H1 (cell line): ENCODE measurements at regions not wholly inside any gene's neighbourhood (a gene's known extent, or its start where the extent isn't known, plus 50 kb on each side); places are given as distances from the start of the nearest gene placed in this dataset.

Experiments
- CTCF ChIA-PET: fragments of 300-600 bp; sonication (Branson Sonifier 250); formaldehyde crosslinking; loops from one replicate; lab custom pipeline; 2021; ENCODE audit not compliant: partially characterized antibody; lab: Charles Lee
- POLR2A ChIA-PET: fragments of 300-600 bp; sonication (Branson Sonifier 250); formaldehyde crosslinking; loops from one replicate; lab custom pipeline; 2021; ENCODE audit warnings: inconsistent platforms; ENCODE audit not compliant: partially characterized antibody; lab: Charles Lee
- DNase-seq, 2 experiments: peaks; one replicate each; pipeline versions ENCODE4 v3.0.0 to v3.0.0-alpha.2; 2010 to 2022; ENCODE audit warnings: low spot score in 2 of 2, low read depth in 1 of 2, mixed read lengths in 1 of 2
- FAIRE-seq: peaks from 2 replicates; lab custom pipeline; 2011; peaks lifted over from hg19 to GRCh38; lab: Jason Lieb, UNC
- H2AFZ ChIP-seq: 2 replicates; pipeline ENCODE4 v1.8.1; 2012; ENCODE audit warnings: low read length, inconsistent platforms
- H2AK5ac ChIP-seq: 2 replicates; pipeline ENCODE4 v1.6.1; 2013; ENCODE audit warnings: low read depth, low read length
- H2BK120ac ChIP-seq: replicated peaks from 2 replicates; pipeline ENCODE3; 2013; ENCODE audit warnings: low read depth, low read length, inconsistent platforms
- H2BK12ac ChIP-seq: 2 replicates; pipeline ENCODE4 v1.6.1; 2013; ENCODE audit warnings: low read depth, low read length
- H2BK15ac ChIP-seq: 2 replicates; pipeline ENCODE4 v1.6.1; 2013; ENCODE audit warnings: low read length
- H2BK20ac ChIP-seq: 2 replicates; pipeline ENCODE4 v1.6.1; 2013; ENCODE audit warnings: low read length
- H2BK5ac ChIP-seq: 2 replicates; pipeline ENCODE4 v1.6.1; 2013; ENCODE audit warnings: low read depth, low read length
- H3K14ac ChIP-seq: 2 replicates; pipeline ENCODE4 v1.6.1; 2013; ENCODE audit warnings: inconsistent platforms; ENCODE audit not compliant: insufficient read length
- H3K18ac ChIP-seq: 2 replicates; pipeline ENCODE4 v1.6.1; 2013; ENCODE audit warnings: low read length; ENCODE audit errors: extremely low read depth
- H3K23ac ChIP-seq: 2 replicates; pipeline ENCODE4 v1.6.1; 2013; ENCODE audit warnings: inconsistent platforms; ENCODE audit not compliant: insufficient read length
- H3K23me2 ChIP-seq: 2 replicates; pipeline ENCODE4 v1.6.1; 2013; ENCODE audit warnings: low read depth, low read length
- H3K27ac ChIP-seq: 2 replicates; pipeline ENCODE4 v1.6.1; 2011; ENCODE audit warnings: low read depth, low read length, inconsistent platforms
- H3K27me3 ChIP-seq, 4 experiments: replicated peaks in 1 of 4; 1 replicate in 1 of 4; 2 replicates in 3 of 4; pipeline versions ENCODE4 v1.6.1 to v1.8.1; 2011 to 2013; ENCODE audit warnings: low read length in 3 of 4, mild to moderate bottlenecking in 3 of 4, inconsistent platforms in 2 of 4, mixed read lengths in 2 of 4, moderate library complexity in 1 of 4; ENCODE audit not compliant: control insufficient read depth in 3 of 4, insufficient read depth in 3 of 4; ENCODE audit errors: extremely low read depth in 1 of 4
- H3K36me3 ChIP-seq, 4 experiments: 2 replicates each; pipeline versions ENCODE4 v1.6.1 to v1.8.1; 2011 to 2013; ENCODE audit warnings: mild to moderate bottlenecking in 4 of 4, low read length in 3 of 4, moderate library complexity in 2 of 4, control low read depth in 1 of 4, inconsistent platforms in 1 of 4; ENCODE audit not compliant: insufficient read depth in 4 of 4, control insufficient read depth in 2 of 4
- H3K4ac ChIP-seq: replicated peaks from 2 replicates; pipeline ENCODE3; 2013; ENCODE audit warnings: low read length, low read depth, mixed read lengths, inconsistent platforms; ENCODE audit not compliant: insufficient read length
- H3K4me1 ChIP-seq, 4 experiments: replicated peaks in 1 of 4; 1 replicate in 1 of 4; 2 replicates in 3 of 4; pipeline versions ENCODE4 v1.6.1 to v1.8.1; 2011 to 2013; ENCODE audit warnings: low read length in 3 of 4, inconsistent platforms in 2 of 4, mixed read lengths in 1 of 4; ENCODE audit not compliant: insufficient read depth in 4 of 4, control insufficient read depth in 3 of 4
- H3K4me2 ChIP-seq, 2 experiments: 2 replicates each; pipeline versions ENCODE4 v1.6.1 to v1.8.1; 2011 to 2013; ENCODE audit warnings: low read depth in 2 of 2, low read length in 2 of 2, control low read depth in 1 of 2, inconsistent platforms in 1 of 2, mild to moderate bottlenecking in 1 of 2; ENCODE audit not compliant: insufficient read depth in 1 of 2
- H3K4me3 ChIP-seq, 4 experiments: fragments of 200-600, 300-600 bp in 1 of 4; sonication (generic), shearing (Covaris generic), sonication (Bioruptor Twin) in 1 of 4; 2 replicates each; pipeline versions ENCODE4 v1.5.1 to v1.8.1; 2011 to 2016; ENCODE audit warnings: low read length in 4 of 4, low read depth in 3 of 4, control low read depth in 2 of 4, inconsistent platforms in 2 of 4, mild to moderate bottlenecking in 2 of 4, mixed read lengths in 1 of 4, moderate library complexity in 1 of 4; ENCODE audit not compliant: insufficient read depth in 2 of 4; ENCODE audit errors: extremely low read depth in 1 of 4
- H3K56ac ChIP-seq: replicated peaks from 2 replicates; pipeline ENCODE3; 2013; ENCODE audit warnings: low read depth, mild to moderate bottlenecking, mixed read lengths, low read length, inconsistent platforms; ENCODE audit not compliant: insufficient read length
- H3K79me1 ChIP-seq: 2 replicates; pipeline ENCODE4 v1.6.1; 2013; ENCODE audit warnings: low read depth, low read length, control low read depth
- H3K79me2 ChIP-seq, 2 experiments: 2 replicates each; pipeline versions ENCODE4 v1.6.1 to v1.8.1; 2012 to 2013; ENCODE audit warnings: low read length in 2 of 2, mild to moderate bottlenecking in 2 of 2, inconsistent platforms in 1 of 2; ENCODE audit not compliant: insufficient read depth in 2 of 2, control insufficient read depth in 1 of 2
- H3K9ac ChIP-seq, 4 experiments: replicated peaks in 1 of 4; 1 replicate in 1 of 4; 2 replicates in 3 of 4; pipeline versions ENCODE4 v1.6.1 to v1.8.1; 2011 to 2013; ENCODE audit warnings: low read depth in 3 of 4, low read length in 3 of 4, control low read depth in 2 of 4, mild to moderate bottlenecking in 2 of 4, moderate library complexity in 2 of 4, inconsistent platforms in 1 of 4; ENCODE audit errors: extremely low read depth in 1 of 4
- H3K9me3 ChIP-seq, 2 experiments: 2 replicates each; pipeline versions ENCODE4 v1.6.1 to v1.8.1; 2012 to 2013; ENCODE audit warnings: mild to moderate bottlenecking in 2 of 2, moderate library complexity in 2 of 2, control low read depth in 1 of 2, inconsistent platforms in 1 of 2, low read depth in 1 of 2, low read length in 1 of 2, mixed read lengths in 1 of 2; ENCODE audit not compliant: insufficient read depth in 2 of 2
- H4K20me1 ChIP-seq, 2 experiments: replicated peaks in 1 of 2; 2 replicates each; pipeline versions ENCODE3 to v1.8.1; 2011 to 2013; ENCODE audit warnings: inconsistent platforms in 2 of 2, low read length in 2 of 2, mild to moderate bottlenecking in 1 of 2; ENCODE audit not compliant: insufficient read depth in 2 of 2, control insufficient read depth in 1 of 2
- H4K5ac ChIP-seq: 2 replicates; pipeline ENCODE4 v1.6.1; 2013; ENCODE audit warnings: low read length, low read depth, mixed read lengths, inconsistent platforms; ENCODE audit not compliant: insufficient read length
- H4K8ac ChIP-seq: 2 replicates; pipeline ENCODE4 v1.8.0; 2013; ENCODE audit warnings: mild to moderate bottlenecking, moderate library complexity, low read length, inconsistent platforms; ENCODE audit not compliant: insufficient read depth; ENCODE audit errors: extremely low read depth
- H4K91ac ChIP-seq: replicated peaks from 2 replicates; pipeline ENCODE3; 2013; ENCODE audit warnings: low read length, mixed read lengths, inconsistent platforms; ENCODE audit not compliant: insufficient read length
- ASH2L ChIP-seq: fragments of 200-600, 300-600 bp; sonication (generic); IDR thresholded peaks from one replicate; pipeline ENCODE4 v1.7.1; 2017; ENCODE audit warnings: low read length
- CBX8 ChIP-seq: fragments of 300-800, 300-1000 bp; sonication (generic); IDR thresholded peaks from 2 replicates; pipeline ENCODE4 v1.7.1; 2016; ENCODE audit warnings: low read depth, low read length, borderline replicate concordance
- CHD1 ChIP-seq: IDR thresholded peaks from 2 replicates; pipeline ENCODE4 v1.6.1; 2012; ENCODE audit warnings: low read depth, low read length, improper control_type of control experiment
- CHD2 ChIP-seq: IDR thresholded peaks from 2 replicates; pipeline ENCODE4 v1.6.1; 2012; ENCODE audit warnings: low read length, improper control_type of control experiment
- FOSL1 ChIP-seq: IDR thresholded peaks from 2 replicates; pipeline ENCODE4 v1.6.1; 2011; ENCODE audit warnings: mild to moderate bottlenecking, low read depth, low read length, moderate library complexity; ENCODE audit not compliant: insufficient read depth
- GABPA ChIP-seq: IDR thresholded peaks from 2 replicates; pipeline ENCODE4 v1.6.1; 2011; ENCODE audit warnings: mild to moderate bottlenecking, low read length, moderate library complexity, borderline replicate concordance; ENCODE audit not compliant: insufficient read depth
- HDAC2 ChIP-seq, 2 experiments: fragments of 300-600 bp in 1 of 2; sonication (generic) in 1 of 2; IDR thresholded peaks; 2 replicates each; pipeline ENCODE4 v1.6.1; 2011 to 2012; ENCODE audit warnings: low read depth in 2 of 2, low read length in 2 of 2, mild to moderate bottlenecking in 2 of 2, moderate library complexity in 2 of 2, borderline replicate concordance in 1 of 2, inconsistent platforms in 1 of 2
- JUN ChIP-seq: IDR thresholded peaks from 2 replicates; pipeline ENCODE4 v1.6.1; 2011; ENCODE audit warnings: low read depth, mild to moderate bottlenecking, improper control_type of control experiment, low read length
- POLR2A ChIP-seq, 2 experiments: IDR thresholded peaks; 1 replicate in 1 of 2; 2 replicates in 1 of 2; pipeline ENCODE4 v1.6.1; 2011; ENCODE audit warnings: low read depth in 2 of 2, low read length in 2 of 2, mild to moderate bottlenecking in 2 of 2; ENCODE audit errors: control extremely low read depth in 1 of 2
- SIX5 ChIP-seq: IDR thresholded peaks from 2 replicates; pipeline ENCODE4 v1.6.1; 2011; ENCODE audit warnings: mild to moderate bottlenecking, low read depth, low read length
- TBP ChIP-seq: IDR thresholded peaks from 2 replicates; pipeline ENCODE4 v1.6.1; 2011; ENCODE audit warnings: low read depth, low read length, improper control_type of control experiment
- TCF12 ChIP-seq: IDR thresholded peaks from 2 replicates; pipeline ENCODE4 v1.6.1; 2011; ENCODE audit warnings: low read depth, mild to moderate bottlenecking, low read length
- YY1 ChIP-seq: IDR thresholded peaks from 2 replicates; pipeline ENCODE4 v1.6.1; 2011; ENCODE audit warnings: low read depth, mild to moderate bottlenecking, low read length
- WGBS, 2 experiments: shearing (Covaris generic) in 1 of 2; methylation state at CpG; one replicate each; pipeline versions ENCODE4 v1.1.6 to v1.1.7; 2013 to 2015; ENCODE audit warnings: low lambda C conversion rate in 2 of 2, mixed read lengths in 2 of 2, inconsistent platforms in 1 of 2, low coverage in 1 of 2, missing lambda C conversion rate in 1 of 2; ENCODE audit not compliant: insufficient replicate concordance in 2 of 2, insufficient coverage in 1 of 2, insufficient read length in 1 of 2; ENCODE audit errors: extremely low coverage in 1 of 2, missing lambda C conversion rate in 1 of 2; 5-methylcytosine and 5-hydroxymethylcytosine counted together
- TF ChIP-seq, protein P1 (sequence below): IDR thresholded peaks from 2 replicates; pipeline ENCODE4 v1.6.1; 2011; ENCODE audit warnings: low read depth, mild to moderate bottlenecking, low read length; ENCODE audit not compliant: insufficient read depth
- TF ChIP-seq, protein P2 (sequence below): IDR thresholded peaks from 2 replicates; pipeline ENCODE4 v1.6.1; 2011; ENCODE audit warnings: low read length, improper control_type of control experiment

DNA sequence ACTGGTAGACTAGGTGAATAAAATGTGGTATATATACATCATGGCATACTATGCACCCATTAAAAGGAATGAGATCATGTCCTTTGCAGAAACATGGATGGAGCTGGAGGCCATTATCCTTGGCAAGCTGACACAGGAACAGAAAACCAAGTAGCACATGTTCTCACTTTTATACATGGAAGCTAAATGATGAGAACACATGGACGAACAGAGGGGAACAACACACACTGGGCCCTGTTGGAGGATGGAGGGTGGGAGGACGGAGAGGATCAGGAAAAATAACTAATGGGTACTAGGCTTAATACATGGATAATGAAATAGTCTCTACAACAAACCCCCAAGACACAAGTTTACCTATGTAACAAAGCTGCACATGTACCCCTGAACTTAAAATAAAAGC is 780.0 kb downstream of the DACH1 start:
- no peak overlapping the region for H3K4me3 ChIP-seq
- no peak for FAIRE-seq
- H3K18ac ChIP-seq = no peak overlapping the region
- no peaks in the 10 kb centered on the region for H3K27me3 ChIP-seq
- H4K5ac ChIP-seq = no peak overlapping the region
- H3K9ac ChIP-seq = no peak overlapping the region
- no peaks in the 10 kb centered on the region for H3K79me2 ChIP-seq
- no peaks in the 10 kb centered on the region for H3K9me3 ChIP-seq
- H4K8ac ChIP-seq = no peak overlapping the region
- H4K91ac ChIP-seq = no peak overlapping the region
- no peaks in the 10 kb centered on the region for H3K4me1 ChIP-seq
- H2BK15ac ChIP-seq = no peak overlapping the region
- WGBS, 2 experiments = 89% methylated on average over 2 of the region's 2 CpGs; no CpG with 5 or more reads in 1 of the 2 experiments
- no peak overlapping the region for H2BK5ac ChIP-seq
- no peaks in the 10 kb centered on the region for H3K36me3 ChIP-seq
- H2BK12ac ChIP-seq = no peak overlapping the region
- CTCF ChIA-PET = no interaction called here
- no peak overlapping the region for H2AFZ ChIP-seq
- no peak for DNase-seq
- no peak overlapping the region for H3K4me2 ChIP-seq
- POLR2A ChIA-PET = no interaction called here
- H3K14ac ChIP-seq = no peak overlapping the region
- H3K23me2 ChIP-seq = no peaks in the 10 kb centered on the region
- H3K79me1 ChIP-seq = no peaks in the 10 kb centered on the region
- no peak overlapping the region for H3K56ac ChIP-seq
- H4K20me1 ChIP-seq = no peaks in the 10 kb centered on the region
- no peak overlapping the region for H3K23ac ChIP-seq
- no peak overlapping the region for H2BK120ac ChIP-seq
- H3K27ac ChIP-seq = no peak overlapping the region
- no peak overlapping the region for H2BK20ac ChIP-seq
- no peak overlapping the region for H2AK5ac ChIP-seq
- no peak overlapping the region for H3K4ac ChIP-seq
- no peak for TF ChIP-seq ASH2L
- TF ChIP-seq, protein P1, sequence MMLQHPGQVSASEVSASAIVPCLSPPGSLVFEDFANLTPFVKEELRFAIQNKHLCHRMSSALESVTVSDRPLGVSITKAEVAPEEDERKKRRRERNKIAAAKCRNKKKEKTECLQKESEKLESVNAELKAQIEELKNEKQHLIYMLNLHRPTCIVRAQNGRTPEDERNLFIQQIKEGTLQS = no peak
- no peak for TF ChIP-seq SIX5
- no peak for TF ChIP-seq CHD2
- no peak for TF ChIP-seq TBP
- TF ChIP-seq CBX8 = no peak
- TF ChIP-seq POLR2A (IDR thresholded peaks at IDR 0.05; ENCODE audit: control extremely low read depth in 1 of 2, low read depth in 2 of 2, low read length in 2 of 2) = no peak
- TF ChIP-seq GABPA = no peak
- no peak for TF ChIP-seq CHD1
- TF ChIP-seq YY1 = no peak
- TF ChIP-seq, protein P2, sequence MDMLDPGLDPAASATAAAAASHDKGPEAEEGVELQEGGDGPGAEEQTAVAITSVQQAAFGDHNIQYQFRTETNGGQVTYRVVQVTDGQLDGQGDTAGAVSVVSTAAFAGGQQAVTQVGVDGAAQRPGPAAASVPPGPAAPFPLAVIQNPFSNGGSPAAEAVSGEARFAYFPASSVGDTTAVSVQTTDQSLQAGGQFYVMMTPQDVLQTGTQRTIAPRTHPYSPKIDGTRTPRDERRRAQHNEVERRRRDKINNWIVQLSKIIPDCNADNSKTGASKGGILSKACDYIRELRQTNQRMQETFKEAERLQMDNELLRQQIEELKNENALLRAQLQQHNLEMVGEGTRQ = no peak
- TF ChIP-seq FOSL1 = no peak
- TF ChIP-seq HDAC2 (IDR thresholded peaks at IDR 0.05; ENCODE audit: borderline replicate concordance in 1 of 2, low read depth in 2 of 2, low read length in 2 of 2) = no peak
- TF ChIP-seq JUN = no peak
- TF ChIP-seq TCF12 = no peak
